ENCODE measurements at regions not wholly inside any gene's neighbourhood (a gene's known extent, or its start where the extent isn't known, plus 50 kb on each side); places are given as distances from the start of the nearest gene placed in this dataset.
A peak's percentile ranks its signal among the peaks of the same experiment; 100 is the strongest.
"Not testable (repeated sequence)": the region's sequence is repeated elsewhere in the genome, so short reads cannot be mapped to it uniquely, and the experiment has no call there.

DNA sequence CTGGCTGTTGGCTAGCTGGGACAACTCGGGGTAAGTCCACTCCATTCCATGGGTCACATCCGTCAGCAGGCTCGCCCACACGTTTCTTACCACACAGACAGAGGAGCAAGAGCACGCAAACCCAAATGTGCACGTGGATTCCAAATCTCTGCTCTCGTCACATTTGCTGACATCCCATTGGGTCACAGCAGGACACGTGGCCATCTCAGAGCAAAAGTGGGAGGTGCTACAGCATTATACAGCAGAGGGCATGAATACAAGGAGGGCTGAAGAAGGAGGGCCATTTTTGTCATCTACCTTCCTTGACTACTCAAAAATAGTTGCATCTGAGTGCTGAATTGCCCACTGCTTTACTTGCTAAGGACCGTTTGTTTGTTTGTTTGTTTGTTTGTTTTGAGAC lies 84.7 kb downstream of the RBBP6 start:
- DNase-seq (ENCODE audit: low read depth), result no peak

DNA sequence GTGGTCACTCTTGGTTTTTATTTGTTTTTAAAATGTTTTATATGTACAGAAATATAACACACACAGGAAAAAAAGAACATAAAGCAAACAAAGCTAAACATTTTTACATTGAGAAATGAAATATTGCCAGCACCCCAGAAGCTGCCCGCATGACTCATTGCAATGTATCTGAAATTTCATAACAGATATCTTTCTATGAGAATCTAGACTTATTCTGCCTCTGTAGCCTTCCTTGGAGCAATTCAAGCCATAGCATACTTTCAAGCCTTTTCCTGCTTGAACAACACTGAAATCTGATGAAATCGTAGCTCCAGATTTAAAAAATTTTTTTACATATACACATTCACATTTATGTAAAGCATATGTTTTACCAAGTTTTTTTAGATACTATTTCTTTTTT lies 86.9 kb downstream of the RBBP6 start:
- DNase-seq (ENCODE audit: low read depth), result peak; percentile 50

DNA sequence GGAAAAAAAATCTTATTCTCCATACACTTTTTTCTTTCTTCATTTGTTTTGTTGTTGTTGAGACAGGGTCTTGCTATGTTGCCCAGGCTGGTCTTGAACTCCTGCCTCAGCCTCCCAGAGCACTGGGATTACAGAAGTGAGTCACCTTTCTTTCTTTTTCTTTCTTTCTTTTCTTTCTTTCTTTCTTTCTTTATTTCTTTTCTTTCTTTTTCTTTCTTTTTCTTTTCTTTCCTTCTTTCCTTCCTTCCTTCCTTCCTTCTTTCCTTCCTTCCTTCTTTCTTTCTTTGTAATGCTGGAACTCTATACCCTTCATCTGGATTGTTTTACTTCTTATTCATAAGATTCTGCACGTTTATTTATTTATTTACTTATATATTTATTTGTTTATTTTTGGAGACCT lies 94.5 kb upstream of the TNRC6A start:
- DNase-seq (ENCODE audit: low read depth), result no peak

DNA sequence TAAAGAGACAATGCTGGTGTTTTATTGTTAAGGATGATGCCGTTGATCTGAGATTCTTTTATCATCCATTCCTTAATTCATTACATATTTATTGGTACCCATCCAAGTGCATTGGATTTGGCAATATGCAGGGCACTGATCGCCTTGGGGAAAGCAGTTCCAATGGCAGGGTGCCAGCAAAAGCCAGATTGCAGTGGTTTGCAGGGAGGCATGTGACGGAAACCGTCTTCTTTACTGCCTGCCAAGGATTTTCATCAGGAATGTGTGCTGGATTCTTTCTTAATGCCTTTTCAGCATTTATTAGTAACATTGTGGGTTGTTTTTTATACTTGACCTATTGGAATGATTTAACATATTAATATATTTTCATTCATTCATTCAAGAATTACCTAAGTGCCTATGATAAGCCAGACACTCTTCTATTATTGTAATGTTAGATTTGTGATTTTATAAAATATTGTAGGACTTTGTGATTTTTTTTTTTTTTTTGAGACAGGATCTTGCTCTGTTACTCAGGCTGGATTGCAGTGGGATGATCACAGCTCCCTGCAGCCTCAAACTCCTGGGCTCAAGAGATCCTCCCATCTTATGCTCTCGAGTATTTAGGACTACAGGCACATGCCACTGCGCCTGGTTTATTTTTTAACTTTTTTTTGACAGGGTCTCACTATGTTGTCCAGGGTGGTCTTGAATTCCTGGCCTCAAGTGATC lies 93.4 kb upstream of the TNRC6A start:
- DNase-seq (ENCODE audit: low read depth), result peak; percentile 96

DNA sequence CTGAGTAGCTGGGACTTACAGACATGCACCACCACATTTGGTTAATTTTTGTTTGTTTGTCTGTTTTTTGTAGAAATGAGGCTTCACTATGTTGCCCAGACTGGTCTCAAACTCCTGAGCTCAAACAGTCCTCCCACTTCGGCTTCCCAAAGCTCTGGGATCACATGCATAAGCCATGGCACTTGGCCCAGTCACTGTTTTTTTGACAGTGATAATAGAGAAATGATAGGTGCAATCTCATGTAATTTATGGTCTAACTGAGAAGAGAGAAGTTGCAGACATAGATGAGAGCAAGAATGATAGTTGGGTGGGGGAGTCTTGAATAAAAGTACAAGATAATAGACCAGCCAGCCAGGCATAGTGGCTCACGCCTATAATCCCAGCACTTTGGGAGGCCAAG lies 89.7 kb upstream of the TNRC6A start:
- no peak for DNase-seq (ENCODE audit: low read depth)

DNA sequence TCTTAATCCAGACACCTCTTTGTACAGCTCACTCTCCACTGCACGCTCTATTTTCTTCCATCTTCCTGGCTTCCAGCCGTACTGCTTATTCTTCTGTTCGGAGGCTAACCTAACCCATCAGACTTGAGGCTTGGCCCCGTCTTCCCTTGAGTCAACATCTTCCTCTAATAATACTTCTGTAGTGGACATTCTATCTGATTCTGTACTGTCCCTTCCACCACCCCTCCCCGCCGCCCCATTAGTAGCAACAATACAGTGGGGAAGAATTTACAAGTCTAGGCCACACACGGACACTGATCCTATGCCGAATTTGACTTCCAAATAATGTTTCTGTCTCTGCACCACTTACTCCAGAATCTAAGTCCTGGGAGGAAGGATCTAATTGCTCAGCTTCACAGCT lies 86.0 kb upstream of the TNRC6A start:
- no peak for DNase-seq (ENCODE audit: low read depth)

DNA sequence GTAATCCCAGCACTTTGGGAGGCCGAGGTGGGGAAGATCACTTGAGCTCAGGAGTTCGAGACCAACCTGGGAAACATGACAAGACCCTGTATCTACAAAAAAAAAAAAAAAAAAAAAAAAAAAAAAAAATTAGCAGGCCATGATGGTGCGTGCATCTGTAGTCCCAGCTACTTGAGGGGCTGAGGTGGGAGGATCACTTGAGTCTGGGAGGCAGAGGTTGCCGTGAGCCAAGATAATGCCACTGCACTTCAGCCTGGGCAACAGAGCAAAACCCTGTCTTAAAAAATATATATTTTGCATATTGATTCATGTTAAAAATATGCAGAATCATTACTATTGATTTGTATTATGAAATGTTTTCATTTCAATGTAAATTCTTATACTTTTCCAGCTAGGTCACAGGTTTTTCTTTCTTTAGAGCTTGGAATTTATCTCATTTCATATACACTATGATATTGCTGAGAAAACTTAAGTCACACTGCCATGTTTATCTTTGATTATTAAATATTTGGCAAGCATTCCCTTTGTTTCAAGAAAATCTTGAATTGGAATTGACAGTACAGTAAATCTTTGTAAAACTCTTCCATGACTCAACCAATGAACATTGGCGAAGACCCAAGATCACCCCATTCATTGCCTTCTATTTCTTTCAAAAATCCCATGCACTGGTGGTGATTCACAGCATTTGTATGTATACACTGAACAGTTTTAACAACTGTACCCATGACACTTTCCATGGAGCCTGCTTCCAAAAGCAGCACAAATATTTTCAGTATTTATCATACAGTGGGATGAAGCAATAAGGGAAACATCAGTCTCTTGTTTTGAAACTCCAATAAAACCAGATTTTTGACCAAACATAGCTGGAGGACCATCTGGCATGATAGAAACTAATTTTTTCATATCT lies 83.5 kb upstream of the TNRC6A start:
- peak; percentile 99 for DNase-seq (ENCODE audit: low read depth)

DNA sequence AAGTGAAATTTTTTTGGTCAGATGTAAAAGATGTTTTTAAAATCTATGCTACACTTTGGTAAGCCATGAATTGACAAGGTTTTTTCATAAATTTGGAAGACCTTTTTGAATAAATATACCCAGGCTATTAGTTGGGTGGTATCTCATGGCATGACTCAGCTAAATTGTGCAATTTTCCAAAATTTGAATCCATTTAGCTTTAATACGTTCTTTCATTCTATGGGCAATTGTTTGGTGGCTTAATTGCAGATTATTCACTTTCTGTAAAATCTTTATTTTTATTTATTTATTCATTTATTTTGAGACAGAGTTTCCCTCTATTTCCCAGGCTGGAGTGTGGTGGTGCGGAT lies 82.8 kb upstream of the TNRC6A start:
- DNase-seq (ENCODE audit: low read depth), result no peak

DNA sequence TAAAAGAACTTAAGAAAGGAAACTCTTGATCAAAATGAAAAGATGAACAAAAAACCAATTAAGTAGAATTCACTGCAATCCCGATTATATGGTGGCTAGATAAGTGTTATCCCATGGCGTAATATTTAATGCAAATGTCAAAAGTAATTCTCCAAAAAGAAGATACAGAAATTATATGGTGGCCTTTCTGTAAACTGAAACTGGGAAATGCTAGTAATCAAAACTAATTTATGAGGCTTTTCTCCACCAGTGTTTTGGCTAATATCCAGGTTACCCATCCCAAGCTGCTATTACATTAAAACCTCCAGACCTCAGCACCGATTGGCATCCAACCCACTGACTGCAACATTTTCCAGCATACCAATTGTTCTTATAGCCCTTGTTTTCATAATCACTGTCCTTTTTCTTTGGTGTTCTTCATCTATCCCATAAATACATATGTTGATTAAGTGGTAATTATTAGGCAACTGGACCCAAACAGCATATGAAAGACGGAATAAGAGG lies 77.2 kb upstream of the TNRC6A start:
- DNase-seq (ENCODE audit: low read depth), result no peak

DNA sequence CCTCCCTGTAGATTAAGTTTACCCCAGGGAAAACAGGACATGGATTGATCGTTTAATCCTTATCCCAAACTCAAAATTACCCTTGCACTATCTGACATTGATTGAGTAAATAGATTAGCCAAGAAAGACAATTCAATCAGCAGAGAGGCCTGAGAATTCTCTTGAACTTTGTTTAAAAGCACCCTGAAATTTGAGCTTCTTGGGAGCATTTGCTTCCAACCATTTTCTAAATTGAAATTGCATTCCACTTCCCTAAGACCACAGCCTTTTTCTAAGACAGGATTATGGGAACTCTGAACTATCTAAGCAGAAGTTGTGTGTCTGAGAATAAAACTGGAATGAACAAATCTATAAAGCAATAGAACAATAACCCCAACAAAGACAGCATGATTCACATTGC lies 76.6 kb upstream of the TNRC6A start:
- no peak for DNase-seq (ENCODE audit: low read depth)

DNA sequence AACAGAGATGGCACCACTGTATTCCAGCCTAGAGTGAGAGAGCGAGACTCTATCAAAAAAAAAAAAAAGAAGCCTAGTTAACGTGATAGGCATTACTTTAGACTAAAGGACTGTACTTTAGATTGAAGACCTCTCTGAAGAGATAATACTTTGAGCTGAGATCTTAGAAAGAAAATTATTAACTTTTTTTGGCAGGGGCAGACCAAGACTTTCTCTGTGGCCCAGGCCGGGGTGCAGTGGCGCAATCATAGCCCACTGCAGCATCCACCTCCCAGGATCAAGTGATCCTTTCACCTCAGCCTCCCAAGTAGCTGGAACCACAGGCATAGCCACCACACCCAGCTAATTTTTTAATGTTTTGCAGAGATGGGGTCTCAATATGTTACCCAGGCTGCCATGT lies 75.7 kb upstream of the TNRC6A start:
- no peak for DNase-seq (ENCODE audit: low read depth)

DNA sequence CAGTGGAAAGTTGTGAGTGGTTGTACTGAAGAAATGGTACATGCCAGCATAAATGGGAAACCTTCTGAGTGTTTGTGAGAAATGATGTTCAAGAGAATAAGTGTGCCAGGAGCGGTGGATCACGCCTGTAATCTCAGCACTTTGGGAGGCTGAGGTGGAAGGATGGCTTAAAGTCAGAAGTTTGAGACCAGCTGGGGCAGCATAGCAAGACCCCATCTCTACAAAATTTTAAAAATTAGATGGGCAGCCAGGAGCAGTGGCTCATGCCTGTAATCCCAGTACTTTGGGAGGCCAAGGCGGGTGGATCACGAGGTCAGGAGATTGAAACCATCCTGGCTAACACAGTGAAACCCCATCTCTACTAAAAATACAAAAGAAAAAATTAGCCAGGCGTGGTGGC lies 63.5 kb upstream of the TNRC6A start:
- DNase-seq (ENCODE audit: low read depth), result not testable (repeated sequence)

DNA sequence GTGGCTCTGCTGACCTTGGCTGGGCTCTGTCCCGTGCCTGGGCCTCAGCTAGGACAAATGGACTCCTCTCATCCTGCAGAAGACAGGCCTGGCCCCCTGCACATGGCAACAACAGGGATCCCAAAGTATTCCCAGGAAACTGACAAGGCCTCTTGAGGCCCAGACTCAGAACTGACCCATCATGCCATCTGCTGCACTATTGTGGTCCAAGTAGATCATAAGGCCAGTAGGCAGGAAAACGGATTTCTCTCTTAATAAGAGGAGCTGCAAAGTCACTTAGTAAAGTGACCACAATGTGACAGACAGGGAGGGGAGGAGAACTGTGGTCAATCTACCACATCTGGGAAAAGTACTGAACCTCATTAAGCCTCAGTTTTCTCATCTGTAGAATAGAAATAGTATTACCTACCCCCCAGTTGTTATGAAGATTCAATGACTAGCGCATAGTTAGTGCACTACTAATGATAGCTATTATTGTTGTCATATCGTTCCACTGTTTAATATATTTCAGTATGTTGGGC lies 62.1 kb upstream of the TNRC6A start:
- no peak for DNase-seq (ENCODE audit: low read depth)

DNA sequence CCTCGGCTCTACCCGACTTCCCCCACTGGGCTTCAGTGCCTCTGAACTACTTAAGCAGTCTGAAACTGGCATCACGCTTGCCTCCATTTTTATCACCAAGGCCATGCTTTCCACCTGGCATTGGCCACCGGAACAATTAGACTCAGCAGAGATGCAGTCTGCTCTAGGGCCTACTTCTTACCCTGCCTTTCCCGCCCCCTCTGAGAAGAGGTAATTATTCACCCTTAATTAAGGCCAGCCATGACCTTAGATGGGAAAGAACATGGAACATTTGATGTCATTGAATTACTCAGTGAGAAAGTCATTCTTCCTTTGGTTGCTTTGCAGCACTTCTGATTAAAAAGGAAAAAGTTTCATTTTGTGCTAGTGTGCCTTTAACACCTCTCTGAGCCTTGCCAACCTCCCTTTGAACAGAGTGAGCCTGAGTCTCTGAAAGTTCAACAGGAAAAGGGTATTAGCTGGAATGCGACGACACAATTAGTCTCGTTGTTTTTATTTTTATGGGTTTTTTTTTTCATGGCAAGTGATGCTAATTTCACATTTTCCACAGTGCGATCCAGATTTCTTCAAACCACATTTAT lies 60.9 kb upstream of the TNRC6A start:
- DNase-seq (ENCODE audit: low read depth), result no peak

DNA sequence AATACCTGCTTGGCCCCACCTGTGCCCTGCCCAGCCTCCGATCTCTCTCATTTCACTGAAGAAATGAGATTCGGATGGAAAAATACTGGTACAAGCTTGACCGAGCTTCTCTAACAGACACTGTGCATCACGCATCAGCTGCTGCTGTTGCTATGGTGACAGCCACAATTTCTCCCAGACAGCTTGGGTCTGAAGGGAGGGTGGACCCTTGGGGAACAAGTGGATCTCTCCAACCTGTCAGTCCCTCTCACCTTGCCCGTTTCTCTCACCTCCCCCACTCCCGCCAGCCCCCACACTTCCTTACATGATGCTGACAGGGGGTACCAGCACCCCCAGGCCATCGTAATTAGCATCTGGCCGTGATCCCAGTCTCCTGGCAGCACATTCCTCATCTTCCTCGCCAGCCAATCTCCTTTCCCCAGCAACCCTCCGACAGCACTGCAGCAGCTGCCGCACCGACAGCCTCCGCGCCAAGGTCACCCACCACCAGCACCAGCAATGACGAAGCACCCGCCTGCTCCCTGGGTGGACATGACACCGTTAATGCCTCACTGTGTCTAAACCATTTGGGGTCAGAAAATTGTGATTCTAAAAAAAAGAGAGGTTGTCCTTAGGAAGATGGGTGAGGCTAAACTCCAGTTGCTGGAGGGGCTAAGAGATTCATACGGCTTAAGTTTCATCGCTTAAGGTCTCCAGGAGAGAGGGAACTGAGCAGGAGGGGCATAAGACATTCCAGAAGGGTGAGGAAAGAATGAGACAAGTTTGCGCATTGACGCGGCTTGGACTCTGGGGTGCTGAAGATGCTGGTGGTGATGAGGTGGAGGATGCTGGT lies 58.6 kb upstream of the TNRC6A start:
- peak; percentile 82 for DNase-seq (ENCODE audit: low read depth)

DNA sequence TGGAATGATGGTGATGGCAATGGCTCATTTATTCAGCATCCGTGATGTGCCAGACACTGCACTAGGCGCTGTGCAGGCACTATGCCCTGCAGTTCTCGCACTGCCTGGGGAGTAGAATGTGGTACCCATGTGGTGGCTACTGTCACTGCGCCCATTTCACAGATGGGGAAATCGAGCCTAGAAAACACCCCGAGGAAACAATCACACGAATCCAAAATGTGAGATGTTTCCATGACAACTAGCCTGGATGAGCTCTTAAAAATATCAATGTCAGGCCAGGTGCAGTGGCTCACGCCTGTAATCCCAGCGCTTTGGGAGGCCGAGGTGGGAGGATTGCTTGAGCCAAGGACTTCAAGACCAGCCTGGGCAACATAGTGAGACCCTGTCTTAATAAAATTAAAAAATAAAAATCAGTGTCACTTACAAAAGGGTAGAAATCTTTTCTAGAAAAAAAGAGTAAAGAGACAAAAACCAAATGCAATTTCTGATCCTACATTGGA lies 57.9 kb upstream of the TNRC6A start:
- no peak for DNase-seq (ENCODE audit: low read depth)

DNA sequence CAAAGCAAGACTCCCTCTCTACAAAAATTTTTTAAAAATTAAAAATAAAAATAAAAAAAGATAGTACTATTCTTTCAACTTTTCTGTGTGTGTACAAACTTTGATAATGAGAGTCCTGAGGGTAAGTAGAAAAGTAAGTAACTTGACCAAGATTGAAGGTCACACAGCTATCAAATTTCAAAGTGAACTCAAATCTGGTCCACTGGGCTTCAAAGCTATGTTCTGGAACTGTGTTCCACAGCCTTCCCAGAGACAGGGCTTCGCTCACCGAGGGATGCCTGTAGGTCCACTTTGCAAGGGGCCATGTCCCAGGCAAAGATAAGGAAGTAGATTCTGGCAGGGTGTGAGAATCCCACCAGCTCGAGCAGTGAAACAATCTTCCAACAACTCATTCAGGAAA lies 56.3 kb upstream of the TNRC6A start:
- no peak for DNase-seq (ENCODE audit: low read depth)

DNA sequence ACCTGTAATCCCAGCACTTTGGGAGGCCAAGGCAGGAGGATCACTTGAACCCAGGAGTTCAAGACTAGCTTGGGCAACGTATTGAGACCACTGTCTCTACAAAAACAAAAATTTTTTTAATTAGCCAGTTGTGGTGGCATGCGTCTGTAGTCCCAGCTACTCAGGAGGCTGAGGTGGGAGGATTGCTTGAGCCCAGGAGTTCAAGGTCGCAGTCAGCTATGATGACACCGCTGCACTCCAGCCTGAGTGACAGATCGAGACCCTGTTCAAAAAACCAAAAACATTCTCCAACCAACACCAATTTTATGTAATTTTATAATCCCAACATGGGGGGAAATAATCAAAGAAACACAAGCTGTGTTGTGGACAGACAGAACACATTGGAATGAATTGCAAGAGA lies 54.6 kb upstream of the TNRC6A start:
- no peak for DNase-seq (ENCODE audit: low read depth)

DNA sequence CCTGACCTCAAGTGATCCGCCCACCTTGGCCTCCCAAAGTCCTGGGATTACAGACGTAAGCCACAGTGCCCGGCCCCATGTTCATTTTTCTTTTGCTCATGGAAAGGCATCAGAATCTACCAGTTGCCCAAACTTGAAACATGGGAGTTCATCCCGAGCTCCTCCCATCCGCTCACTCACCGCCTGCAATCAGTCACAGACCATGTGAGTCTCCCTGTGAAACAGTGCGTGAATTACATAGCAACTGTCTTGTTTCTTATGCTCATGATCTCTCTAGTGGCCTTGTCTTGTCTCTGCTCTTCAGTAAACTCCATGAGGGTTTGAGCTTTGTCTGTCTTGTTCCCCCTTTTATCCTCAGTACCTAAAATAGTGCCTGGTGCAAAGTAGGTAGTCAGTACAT lies 52.1 kb upstream of the TNRC6A start:
- DNase-seq (ENCODE audit: low read depth), result no peak

Measured in fibroblast of the conjunctiva (primary cell).